GM18502 (cell line): ENCODE measurements at regions not wholly inside any gene's neighbourhood (a gene's known extent, or its start where the extent isn't known, plus 50 kb on each side); places are given as distances from the start of the nearest gene placed in this dataset.
"Not testable (repeated sequence)": the region's sequence is repeated elsewhere in the genome, so short reads cannot be mapped to it uniquely, and the experiment has no call there.

Experiments
- ATAC-seq: cut with Tn5 transposase; IDR thresholded peaks from one replicate; pipeline ENCODE4 v1.9.1; 2021; ENCODE audit warnings: mild to moderate bottlenecking; ENCODE audit not compliant: unreplicated experiment, poor library complexity

DNA sequence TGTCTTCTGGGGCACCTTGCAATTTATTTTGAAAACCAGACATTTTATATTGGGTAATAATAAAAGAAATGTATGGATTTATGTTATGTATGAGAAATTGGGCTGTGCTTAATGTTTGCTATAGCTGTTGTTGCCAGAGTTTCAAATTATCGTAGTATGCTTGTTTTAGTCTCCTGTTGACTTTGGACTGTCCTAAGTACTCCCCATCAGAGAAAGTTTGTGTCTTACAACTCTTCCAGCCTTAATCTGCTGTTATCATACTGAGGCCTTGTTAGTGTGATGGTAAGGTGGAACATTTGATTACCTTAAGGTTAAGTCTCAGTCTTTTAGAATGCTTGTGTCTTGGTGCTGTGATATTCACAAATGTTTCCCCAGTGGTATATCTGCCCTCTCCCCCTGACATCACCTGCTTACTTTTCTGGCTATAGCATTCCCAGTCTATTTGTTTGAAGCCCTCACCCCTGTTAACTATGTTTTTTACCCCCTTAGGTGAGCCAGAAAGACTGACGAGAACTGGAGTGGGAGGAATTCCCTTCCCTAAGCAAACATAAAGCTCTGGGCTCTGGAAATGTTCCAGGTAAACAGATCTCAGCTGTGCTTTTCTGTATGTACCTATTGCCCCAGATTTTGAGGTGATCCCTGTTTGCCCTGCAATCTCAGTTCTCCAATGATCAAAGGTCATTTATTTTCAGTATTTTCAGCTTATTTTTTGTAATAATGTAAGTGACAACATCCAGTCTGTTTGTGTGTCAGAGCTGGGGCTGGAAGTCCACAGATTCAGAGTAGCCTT, 581.1 kb upstream of the CITED2 start:
- no peak for ATAC-seq

DNA sequence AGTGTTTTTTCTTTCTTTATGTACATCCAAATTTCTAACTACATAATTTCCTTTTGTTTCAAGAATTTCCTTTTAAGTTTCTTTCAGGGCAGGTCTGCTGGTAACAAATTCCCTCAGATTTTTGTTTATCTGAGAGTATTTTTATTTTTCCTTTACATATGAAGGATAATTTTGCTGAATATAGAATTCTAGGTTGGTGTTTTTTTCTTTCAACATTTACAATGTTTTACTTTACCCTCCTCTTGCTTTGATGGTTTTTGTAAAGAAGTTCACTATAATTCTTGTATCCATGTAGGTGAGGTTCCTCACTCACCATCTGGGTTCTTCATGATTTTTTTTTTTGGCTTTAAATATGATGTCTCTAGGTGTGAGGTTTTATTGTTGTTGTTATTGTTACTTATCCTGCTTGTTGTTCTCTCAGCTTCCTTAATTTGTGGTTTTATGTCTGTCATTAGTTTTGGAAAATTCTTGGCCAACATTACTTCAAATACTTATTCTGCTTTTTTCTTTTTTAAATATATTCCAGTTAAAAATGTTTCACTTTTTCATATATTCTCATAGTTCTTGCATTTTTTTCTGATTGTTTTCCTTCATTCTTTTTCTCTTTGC, 580.1 kb upstream of the CITED2 start:
- no peak for ATAC-seq

DNA sequence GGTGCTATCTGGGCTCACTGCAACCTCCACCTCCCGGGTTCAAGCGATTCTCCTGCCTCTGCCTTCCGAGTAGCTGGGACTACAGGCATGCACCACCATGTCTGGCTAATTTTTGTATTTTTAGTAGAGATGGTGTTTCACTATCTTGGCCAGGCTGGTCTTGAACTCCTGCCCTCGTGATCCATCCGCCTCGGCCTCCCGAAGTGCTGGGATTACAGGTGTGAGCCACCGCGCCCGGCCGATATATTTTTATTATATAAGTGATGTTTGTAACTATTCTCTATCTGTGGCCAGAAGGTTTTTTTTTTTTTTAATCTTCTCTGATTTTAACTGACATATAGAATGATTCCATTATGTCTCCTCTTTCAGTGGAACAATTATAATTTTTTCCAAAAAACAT, 579.3 kb upstream of the CITED2 start:
- ATAC-seq, result not testable (repeated sequence)

DNA sequence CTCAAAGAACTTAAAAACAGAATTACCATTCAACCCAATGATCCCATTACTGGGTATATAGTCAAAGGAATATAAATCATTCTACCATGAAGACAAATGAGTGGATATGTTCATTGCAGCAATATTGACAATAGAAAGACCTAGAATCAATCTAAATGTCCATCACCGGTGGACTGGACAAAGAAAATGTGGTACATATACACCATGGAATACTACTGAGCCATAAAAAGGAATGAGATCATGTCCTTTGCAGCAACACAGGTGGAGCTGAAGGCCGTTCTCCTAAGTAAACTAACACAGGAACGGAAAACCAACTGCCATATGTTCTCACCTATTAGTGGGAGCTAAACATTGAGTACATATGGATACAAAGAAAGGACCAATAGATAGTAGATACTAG, 576.7 kb upstream of the CITED2 start:
- no peak for ATAC-seq

DNA sequence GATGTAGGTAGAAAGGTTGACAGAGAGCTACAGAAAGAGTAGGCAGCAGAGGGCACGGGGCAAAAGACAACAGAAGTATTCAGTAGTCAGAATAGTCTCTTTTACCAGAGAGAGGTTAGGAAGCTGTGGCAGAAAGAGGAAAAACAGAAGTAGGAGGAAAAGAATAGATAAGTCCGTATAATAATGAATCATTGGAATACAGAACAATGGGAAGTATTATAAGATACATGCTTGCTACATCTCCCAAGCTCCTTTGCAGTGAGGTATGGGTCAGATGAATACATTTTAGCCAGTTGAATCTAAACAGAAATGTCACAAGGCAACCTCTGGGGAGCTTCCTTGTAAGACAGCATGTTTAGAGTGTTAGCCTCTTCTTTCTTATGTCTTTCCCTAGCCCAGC, 570.5 kb upstream of the CITED2 start:
- no peak for ATAC-seq

DNA sequence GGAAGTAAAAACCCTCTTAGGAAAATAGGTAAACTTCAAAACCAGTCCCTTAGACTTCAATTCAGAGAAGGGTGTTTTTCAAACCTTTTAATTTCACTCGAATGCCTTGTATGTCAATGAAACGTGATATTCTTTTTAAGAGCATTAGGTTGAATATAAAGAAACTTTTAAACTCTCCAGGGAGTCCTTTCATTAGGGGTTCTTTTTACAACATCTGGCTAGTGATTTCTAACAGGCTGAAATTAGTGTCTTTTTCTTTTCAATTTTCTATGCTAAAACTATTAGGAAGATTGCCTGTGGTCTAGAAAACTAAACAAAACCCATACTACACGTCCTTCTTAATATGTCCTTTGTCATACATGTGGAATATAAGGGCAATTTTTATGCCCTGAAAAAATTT, 569.7 kb upstream of the CITED2 start:
- no peak for ATAC-seq

DNA sequence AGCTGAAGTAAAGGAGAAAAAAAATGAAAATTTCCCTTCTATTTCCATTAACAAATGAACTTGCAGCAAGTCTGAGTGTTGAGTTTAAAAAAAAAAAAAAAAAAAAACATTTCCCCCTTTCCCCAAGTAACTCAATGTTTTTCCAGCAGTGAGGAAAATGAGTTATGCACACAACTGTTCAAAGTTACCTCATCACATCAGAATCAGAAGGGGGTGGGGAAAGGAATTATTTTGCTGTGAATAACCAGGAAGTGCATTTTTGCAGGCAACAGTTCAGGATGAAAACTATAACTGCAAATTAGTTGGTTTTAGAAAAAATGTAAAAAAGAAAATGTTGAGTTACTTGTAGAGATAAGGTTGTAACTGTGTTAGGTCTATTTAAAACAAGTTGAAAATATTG, 568.9 kb upstream of the CITED2 start:
- ATAC-seq, result no peak

DNA sequence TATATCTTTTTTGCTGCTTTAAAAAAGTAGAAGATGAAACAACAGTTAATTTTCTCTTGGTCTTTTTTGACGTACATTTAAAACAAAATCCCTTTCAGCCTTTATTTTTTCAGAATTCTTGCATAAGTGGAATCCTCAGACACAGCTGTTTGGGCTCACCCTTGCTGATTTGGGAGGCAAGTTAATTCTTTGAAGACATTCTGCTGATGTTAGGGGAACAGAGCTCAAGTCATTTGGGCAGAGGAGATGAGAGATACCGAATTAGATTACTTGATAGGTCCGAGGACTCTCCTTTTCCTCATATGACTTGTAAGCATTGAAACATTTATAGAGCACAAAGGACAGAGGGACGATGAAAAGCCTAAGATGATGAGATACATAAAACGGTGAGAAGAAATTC, 567.9 kb upstream of the CITED2 start:
- no peak for ATAC-seq

DNA sequence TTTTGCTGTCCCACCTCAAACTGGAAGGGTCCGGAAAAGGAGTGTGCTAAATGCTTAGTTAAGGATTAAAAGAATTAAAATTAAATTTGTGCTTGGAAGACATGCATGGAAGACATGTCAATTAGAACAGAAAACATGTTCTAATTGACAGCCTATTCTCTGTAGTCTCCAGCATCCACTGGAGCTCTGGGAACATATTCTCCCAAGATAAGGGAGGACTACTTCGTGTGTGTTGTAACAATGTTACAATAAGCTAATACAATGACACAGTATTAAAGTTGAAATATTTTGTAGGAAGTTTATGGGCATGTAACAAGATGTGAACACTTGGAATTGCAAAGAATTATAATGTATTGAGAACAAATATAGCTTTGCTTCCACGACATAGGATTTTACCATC, 567.4 kb upstream of the CITED2 start:
- no peak for ATAC-seq

DNA sequence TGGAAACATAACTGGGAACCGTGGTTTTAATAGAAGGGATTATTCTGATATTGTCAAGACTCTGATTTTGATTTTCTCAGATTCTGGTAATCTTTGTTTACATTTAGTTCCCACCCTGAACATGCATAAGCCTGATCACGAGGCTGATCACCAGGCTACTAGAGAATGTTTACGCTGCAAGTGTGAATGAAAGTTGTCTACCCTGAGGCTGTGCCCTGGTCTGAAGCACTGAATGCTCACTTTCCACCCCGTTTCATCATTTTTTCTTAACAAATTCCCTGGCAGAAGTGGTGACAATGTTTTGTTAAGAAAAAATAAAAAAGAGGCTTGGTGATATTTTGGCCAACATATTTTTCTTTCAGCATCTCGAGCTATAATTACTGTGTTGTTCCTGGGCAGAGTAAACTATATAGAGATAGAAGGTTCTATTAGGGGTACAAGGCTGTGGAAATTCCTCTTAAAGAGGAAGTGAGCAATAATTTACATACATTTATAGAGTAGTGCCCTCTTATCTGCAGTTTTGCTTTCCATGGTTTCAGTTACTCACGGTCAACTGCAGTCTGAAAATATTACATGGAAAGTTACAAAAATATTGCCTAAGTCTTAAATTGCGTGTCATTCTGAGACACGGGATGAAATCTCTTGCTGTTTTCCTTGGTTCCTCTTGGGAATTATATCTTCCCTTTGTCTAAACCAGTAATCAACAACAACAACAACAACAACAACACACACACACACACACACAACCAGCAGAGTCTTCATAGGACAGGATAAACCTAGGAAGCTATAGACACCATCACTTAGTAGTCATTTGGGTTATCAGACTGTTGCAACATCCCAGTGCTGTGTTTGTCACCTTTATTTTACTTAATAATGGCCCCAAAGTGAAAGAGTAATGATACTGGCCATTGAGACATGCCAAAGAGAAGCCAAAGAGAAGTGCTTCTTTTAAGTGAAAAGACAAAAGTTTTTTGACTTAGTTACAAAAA, 566.6 kb upstream of the CITED2 start:
- ATAC-seq, result peak; percentile 95

DNA sequence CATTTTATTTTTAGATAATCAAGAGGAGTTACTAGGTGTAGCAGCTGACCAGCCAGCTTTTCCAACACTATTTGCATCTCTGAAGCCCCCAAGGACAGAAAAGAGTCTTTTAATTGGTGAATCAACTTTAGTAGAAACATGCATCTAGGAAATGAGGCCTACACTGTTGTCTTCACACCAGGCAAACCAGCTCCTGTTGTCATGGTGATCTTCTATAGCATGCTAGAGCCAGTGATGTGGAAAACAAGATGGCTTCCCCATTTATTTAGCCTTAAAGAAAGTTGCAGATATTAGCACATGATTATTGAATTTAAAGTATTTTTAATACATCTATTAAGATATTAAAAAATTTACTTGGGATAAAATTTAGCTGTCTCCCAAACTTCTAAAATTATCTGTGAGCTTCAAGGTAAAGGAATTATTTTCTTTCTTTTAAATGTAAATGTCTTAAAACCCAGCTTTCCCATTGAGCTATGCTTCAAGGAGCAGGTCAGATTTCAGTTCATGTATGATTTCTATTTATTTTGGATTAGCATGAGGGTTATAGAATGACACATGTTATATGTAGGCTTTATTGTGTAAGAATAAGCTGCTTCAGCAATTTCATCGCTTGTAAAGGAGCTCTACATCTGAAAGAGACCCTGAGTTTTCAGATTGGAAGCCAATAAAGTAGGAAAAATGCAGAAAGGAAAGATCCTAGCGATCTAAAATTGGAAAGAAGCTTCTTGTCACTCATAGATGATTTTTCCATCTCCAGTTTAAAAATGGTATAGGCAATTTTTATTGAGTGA, 564.9 kb upstream of the CITED2 start:
- peak; percentile 39 for ATAC-seq

DNA sequence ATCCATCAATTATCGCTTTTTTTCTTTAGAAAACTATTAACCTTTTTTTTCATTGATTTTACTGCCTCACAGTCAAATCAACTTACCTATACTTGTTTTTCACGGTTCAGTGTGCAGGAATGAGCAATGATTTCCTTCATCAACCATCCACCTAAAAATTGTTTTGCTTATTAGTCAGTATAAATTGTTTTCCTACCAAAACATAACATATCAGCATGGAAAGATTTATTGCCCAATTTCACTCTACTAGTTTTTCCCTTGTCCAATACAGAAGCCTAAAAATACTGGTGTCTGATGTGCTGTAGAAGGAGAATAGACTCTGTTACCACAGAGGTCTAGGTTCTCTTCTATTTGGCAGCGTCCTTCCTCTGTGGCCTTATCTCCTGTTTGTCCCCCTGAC, 558.2 kb upstream of the CITED2 start:
- ATAC-seq, result no peak

DNA sequence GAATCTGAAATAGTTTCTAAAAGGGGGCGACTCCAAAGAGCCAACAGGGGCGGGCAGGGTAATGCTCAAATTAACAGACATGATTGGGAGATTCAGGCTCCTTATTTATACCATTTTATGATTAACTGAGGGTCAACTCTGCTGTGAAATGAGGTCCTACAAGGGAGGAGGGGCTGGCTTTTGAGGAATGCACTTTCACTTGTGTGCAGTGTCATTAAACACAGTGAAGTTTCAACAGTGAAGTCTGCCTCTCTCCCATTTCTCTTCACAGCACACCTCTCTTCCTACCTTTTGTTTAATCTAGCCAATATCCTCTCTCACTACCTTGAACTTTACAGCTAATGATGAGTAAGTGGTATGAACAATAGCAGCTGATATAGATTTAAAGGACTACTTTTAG, 557.3 kb upstream of the CITED2 start:
- ATAC-seq, result no peak

DNA sequence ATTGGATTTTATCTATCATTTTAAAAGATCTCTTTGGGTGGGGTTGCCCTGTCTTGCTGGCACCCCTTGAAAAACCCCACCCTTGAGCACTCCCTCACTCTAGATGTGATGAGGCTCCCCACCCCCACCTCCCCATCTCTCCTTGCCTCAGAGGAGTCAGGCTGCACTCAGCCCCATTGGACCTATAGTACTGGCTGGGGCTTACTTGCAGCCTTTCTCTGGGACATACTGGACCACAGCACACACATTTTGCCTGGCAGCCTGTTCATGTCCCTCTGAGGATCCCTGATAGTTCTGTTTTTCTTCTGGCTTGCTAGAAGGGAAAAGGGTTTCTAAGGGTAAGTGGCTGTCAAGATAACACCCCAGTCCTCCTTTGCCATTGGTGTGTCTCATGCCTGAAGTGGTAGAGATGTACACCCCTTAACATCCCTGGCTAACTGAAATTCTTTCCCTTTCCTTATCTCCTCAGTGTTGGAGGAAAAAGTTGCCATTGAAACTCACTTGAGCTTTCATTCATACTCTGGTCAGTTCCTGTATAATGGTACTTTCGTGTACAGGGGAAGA, 553.4 kb upstream of the CITED2 start:
- ATAC-seq, result no peak

DNA sequence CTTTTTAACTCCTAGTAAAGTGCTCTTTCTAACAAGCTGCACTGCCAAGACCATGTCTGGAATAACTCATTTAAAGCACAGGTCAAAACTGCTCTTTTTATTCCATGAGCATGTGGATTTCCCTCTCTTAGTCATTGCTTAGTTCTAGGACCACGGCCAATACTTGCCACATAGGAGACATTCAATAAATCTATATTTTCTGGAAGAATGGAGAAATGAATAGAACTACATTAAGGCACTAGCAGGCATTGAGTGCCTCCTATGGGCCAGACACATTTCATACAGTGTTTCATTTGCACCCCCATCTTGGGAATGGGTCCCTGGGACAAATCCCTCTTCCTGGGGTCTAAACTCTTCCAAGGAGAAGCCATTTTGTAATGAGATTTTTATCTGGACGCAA, 552.8 kb upstream of the CITED2 start:
- no peak for ATAC-seq

DNA sequence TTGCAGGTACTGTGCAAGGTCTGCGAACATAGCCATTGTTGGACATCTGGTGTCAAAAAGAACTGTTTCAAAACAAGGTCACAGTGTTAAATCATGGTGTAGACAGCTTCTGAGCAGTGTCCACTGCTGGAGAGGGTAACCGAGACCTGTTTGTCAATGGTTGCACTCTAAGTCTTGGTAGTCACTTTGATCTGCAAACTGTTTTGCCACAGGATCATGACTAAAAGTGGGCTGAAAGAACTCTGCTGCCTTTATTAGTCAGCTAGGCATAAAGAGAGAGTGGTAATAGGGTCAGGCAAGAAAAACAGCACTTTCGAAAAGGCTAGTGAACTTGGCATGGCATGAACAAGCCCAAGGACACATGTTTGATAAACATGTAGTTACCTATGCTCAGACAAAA, 552.3 kb upstream of the CITED2 start:
- ATAC-seq, result no peak

DNA sequence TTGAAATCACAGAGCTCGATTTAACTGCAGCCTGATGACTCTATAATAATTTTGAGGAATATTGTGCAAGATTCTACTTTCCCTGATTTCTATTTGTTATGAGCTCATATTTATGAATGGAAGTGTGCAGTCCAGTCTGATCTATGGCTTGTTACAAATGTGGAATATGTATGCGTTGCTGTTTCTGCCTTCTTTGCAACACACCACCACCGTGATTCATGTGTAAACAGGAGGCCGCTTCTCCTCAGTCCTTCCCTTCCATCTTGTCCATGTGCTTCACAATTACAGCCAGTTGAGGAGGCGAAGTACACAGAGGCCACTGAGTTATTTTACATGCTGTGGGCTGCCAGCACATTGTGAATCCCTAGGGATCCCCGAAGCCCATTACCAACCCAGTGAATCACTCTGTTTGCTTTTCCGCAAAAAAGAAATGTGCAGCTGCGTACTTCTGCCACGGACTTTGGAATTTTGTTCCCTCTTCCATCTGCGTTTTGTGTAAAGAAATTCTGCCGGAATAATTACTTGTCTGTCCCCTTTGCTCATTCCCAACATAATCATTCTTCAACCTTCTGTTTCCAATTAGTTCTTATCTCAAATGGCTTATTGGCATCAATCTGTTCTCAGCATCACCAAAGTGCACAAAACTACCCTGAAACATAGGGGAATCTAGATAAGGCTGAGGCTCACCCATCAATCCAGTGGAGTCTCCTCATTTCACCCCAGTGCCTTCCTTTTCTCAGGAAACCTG, 551.6 kb upstream of the CITED2 start:
- ATAC-seq, result no peak

DNA sequence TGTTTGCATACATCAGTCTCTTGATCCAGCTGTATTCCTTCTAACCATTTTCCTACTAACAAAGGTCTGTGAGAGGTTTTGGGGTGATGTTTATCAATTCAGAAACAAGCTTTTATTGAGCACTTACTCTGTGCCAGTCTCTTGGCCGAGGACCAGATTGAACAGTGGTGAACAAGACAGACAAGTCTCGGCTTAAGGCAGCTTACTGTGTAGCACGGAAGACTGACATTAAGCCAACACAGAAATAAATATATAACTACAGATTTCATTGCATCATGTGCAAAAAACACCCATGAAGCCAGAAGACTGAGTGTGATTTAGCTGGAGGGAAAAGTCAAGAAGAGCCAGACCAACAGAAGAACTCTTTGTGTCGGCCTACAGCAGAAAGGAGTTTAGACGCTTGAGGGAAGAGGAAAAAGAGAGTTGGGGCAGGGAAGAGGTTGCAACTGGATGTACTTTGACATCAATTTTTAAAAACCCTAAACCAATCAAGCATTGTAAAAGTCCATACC, 549.6 kb upstream of the CITED2 start:
- no peak for ATAC-seq

DNA sequence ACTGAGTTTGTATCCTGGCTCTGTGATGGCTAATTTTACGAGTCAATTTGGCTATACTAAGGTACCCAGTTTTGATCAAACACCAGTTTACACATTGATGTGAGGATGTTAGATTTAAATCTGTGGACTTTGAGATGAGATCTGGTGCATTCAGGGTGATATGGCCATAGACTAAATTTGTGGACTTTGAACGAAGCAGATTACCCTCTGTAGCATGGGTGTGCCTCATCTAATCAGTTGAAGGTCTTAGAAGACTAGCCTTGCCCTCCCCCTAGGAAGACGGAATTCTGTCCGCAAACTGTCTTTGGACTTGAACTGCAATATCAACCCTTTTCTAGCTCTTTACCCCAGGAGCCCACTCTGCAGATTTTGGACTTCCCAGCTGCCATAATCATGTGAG, 547.8 kb upstream of the CITED2 start:
- no peak for ATAC-seq
